C4-2B (cell line): ENCODE measurements at regions not wholly inside any gene's neighbourhood (a gene's known extent, or its start where the extent isn't known, plus 50 kb on each side); places are given as distances from the start of the nearest gene placed in this dataset.

Experiments used
- ZFX ChIP-seq: fragments of 450-650 bp; IDR thresholded peaks from 2 replicates; pipeline ENCODE4 v1.6.1; 2017
- TF ChIP-seq, protein P1 (sequence below): fragments of 450-650 bp; conservative IDR thresholded peaks from 2 replicates; pipeline ENCODE4 v1.5.1; 2017; ENCODE audit warnings: mild to moderate bottlenecking

DNA sequence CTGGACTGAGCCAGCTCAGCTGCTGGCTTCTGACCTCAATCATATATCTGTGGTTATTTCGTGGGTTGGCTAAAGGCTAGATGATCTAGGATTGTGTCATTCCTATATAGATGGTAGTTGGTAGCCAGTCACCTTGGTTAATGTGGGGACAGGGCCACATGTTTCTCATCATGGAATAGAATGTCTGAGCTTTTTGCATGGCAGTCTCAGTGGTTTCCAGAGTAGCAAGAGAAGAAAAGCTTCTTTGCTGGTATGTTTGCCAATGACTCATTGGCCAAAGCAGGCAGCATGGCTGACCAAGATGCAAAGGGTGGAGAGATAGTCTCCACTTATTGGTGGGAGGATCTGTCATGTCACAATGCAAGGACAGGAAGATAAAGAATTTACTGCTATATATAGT is 746.4 kb upstream of the FLRT2 start:
- TF ChIP-seq, protein P1, sequence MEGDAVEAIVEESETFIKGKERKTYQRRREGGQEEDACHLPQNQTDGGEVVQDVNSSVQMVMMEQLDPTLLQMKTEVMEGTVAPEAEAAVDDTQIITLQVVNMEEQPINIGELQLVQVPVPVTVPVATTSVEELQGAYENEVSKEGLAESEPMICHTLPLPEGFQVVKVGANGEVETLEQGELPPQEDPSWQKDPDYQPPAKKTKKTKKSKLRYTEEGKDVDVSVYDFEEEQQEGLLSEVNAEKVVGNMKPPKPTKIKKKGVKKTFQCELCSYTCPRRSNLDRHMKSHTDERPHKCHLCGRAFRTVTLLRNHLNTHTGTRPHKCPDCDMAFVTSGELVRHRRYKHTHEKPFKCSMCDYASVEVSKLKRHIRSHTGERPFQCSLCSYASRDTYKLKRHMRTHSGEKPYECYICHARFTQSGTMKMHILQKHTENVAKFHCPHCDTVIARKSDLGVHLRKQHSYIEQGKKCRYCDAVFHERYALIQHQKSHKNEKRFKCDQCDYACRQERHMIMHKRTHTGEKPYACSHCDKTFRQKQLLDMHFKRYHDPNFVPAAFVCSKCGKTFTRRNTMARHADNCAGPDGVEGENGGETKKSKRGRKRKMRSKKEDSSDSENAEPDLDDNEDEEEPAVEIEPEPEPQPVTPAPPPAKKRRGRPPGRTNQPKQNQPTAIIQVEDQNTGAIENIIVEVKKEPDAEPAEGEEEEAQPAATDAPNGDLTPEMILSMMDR: no peak
- TF ChIP-seq ZFX: no peak
